Left ventricle myocardium superior (tissue), 1 donor: ENCODE measurements at regions not wholly inside any gene's neighbourhood (a gene's known extent, or its start where the extent isn't known, plus 50 kb on each side); places are given as distances from the start of the nearest gene placed in this dataset.

Experiments
- ATAC-seq: fragments of 200-7000 bp; cut with Tn5 transposase; one replicate; pipeline ENCODE4 v1.9.1; 2020; ENCODE audit warnings: mild to moderate bottlenecking, moderate library complexity
- DNase-seq: peaks from one replicate; pipeline ENCODE4 v3.0.0-alpha.2; 2020
- intact Hi-C: fragments of 100-400 bp; cut with micrococcal nuclease; formaldehyde crosslinking; loops from one replicate; pipeline ENCODE4 v1.11.0; 2022
- donor health status: DM: no; HTN: yes; CAD: no; lungs with severe emphysema.

DNA sequence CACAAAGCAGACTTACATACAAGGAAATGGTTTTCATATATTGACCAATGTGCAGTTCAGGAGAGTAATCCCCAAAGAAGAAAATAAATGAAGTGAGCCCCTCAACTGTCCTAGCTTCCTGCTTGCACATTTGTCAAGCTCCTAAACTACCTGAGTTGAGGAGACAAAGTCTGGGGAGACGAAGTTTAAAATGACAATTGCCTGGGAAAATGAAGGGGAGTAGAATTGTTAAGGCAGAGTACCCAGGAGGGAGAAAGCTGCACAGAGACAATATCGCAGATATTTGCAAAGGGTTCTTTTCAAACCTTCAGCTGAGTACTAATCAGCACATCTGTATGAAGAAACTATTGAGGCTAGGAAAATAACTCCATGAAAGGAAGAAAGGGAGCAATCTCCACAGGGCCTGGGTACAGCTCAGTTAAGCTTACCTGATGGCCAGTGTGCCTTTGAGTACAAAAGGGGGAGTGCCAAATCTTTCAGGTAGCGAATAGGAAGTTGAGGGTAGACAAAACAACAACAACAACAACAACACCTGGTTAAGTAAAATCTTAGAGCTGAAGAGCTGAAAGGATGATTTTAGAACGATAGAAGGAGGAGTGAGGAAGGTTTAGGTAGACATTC, 1700.1 kb upstream of the PRR20A start:
- ATAC-seq (no peak), DNase-seq (no peak)
- intact Hi-C loops, result no loop called here

GRCh38 chr13:55464222-55464621, 1676.5 kb upstream of the PRR20A start:
- DNase-seq, result no peak
- intact Hi-C loops, result no loop called here
- ATAC-seq, result no peak

DNA sequence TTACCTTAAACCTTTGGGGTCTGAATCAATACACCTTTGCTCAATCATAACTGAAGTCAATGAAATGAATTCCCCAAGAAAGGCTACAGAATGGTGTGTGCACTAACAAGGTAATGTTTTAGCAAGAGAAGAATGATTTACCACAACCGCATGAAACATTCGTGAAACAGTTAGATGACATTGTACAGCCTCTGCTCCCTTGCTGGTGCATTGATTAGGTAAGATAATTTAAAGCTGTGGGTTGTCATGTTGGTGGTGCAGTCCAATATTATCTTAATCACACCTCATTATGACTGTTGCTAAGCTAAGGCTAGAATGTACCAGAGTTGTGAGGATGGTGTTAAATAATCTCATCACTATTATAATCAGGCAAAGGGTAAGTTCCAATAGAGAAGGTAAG, 1673.2 kb upstream of the PRR20A start:
- ATAC-seq (no peak), DNase-seq (no peak)
- intact Hi-C loops, result no loop called here

DNA sequence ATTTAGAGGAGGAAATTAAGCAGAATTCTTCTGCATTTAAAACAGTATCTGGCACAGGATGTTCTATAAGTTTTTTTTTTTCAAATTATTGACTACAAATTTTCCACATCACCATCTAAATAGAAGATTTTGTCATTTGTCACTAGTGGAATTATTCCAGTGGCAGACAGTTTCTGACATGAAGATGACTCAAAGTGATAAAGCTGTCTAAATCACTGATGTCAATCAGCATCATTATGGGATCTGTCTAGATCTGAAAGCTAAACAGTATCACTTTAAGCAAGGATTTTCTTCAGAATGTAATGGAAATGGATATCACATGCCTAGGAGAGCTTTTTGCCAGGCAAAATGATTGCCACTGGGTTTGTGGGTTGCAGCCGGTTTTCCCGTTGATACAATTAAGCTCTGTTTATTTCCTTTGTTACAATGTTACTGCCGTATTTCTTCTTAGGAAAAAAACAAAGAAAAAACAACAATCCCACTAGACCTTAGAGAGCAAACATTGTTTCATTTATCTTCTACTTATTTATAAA, 1657.0 kb upstream of the PRR20A start:
- intact Hi-C loops, result no loop called here
- no peak for ATAC-seq
- no peak for DNase-seq

GRCh38 chr13:55493297-55493696, 1647.4 kb upstream of the PRR20A start:
- ATAC-seq, result no peak
- intact Hi-C loops, result no loop called here
- no peak for DNase-seq

DNA sequence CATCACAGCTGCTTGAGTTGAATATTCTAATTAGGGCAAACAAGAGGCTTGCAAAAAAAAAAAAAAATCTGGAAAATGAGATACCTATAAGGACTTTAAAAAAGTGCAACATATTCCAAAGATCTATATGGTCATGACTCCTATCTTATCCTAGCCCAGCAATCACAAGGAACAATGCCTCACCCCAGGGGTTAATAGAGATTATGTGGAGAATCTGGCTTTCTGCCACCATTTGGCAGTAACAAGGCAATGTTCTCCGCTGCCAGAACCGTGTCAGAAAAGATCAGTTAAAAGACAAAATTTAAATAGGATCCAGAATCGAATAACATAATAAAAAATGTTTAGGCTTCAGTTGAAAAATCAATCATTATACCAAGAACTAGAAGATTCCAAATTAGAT, 1643.2 kb upstream of the PRR20A start:
- no peak for ATAC-seq
- intact Hi-C loops, result no loop called here

DNA sequence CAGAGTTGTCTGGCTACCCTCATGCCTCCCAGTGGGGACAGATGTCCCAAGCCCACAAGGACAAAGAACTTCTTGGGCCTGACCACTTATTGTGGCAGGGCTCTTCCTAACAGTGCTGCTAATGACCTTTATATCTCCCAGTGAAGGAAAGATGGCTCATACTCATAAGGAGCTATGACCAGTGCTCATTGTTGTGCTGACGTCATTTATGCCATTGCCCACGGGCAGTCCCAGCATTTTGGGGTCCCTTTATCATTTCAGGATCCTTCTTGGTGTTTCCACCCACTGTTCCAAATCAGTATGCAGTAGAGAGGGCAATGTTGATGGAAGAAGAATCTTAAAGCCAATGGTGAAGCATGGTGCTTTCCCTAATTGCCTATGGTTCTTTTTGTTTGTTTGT, 1640.0 kb upstream of the PRR20A start:
- ATAC-seq (no peak), DNase-seq (no peak)

More for the DNA sequence above, 1643.2 kb upstream of the PRR20A start:
- DNase-seq, result no peak

GRCh38 chr13:55516610-55517009, 1624.1 kb upstream of the PRR20A start:
- intact Hi-C loops, result no loop called here
- ATAC-seq (no peak), DNase-seq (no peak)

More for the DNA sequence above, 1640.0 kb upstream of the PRR20A start:
- intact Hi-C loops, result no loop called here

DNA sequence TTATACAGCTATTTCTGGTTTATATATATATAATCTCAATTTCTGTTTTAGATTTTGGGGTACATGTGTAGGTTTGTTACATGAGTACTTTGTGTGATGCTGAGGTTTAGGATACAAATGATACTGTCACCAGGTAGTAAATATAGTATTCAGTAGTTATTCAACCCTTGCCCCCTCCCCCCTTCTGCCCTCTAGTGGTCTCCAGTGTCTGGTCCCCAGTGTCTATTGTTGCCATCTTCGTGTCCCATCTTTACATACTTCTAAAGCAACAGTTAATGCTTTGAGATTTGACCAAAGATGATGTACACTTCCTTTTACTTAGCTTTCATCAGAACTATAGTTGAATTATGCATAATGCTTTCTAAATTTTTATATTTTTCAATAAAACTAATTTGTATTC, 1623.4 kb upstream of the PRR20A start:
- ATAC-seq (no peak), DNase-seq (no peak)
- intact Hi-C loops, result no loop called here

DNA sequence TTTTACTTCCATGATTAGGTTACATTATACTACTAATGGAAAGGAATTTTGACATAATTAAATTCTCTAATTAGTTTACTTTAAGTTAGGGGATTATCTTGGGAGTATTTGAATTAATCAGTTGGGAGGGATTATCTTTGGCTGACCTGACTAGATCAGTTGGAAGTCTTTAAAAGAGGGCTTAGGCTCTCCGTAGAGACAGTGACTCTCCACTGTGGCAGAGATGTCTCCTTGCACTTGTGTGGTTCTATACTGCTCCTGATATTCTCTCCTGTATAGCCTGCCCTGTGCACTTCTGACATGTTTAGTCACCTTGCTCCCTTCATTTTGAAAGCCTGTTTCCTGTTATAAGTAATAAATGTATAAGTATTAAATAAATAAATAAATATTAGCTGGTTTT, 1612.3 kb upstream of the PRR20A start:
- ATAC-seq (no peak), DNase-seq (no peak)
- intact Hi-C loops, result no loop called here

GRCh38 chr13:55534306-55534705, 1606.4 kb upstream of the PRR20A start:
- ATAC-seq (no peak), DNase-seq (no peak)
- intact Hi-C loops, result no loop called here

GRCh38 chr13:55538424-55538823, 1602.3 kb upstream of the PRR20A start:
- intact Hi-C loops, result no loop called here
- ATAC-seq (no peak), DNase-seq (no peak)

DNA sequence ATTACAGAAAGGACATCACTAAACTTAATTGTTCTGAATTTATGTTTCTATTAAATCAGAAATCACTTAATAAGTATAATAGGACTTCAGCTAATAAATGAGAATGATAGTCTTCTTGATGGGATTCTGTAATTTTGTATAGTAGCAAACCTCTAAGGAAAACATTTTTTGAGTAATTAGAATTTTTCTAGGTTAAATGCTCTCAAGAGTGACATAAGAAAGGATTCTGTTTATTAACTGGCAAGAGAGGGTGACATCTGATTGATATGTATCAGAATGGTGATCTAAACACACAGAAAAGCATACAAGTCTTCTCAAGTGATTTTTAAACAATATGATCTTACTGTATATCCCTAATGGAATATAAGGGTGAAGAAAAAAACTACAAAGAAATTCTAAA, 1597.7 kb upstream of the PRR20A start:
- ATAC-seq, result no peak
- intact Hi-C loops, result no loop called here
- DNase-seq, result no peak

GRCh38 chr13:55550624-55551023, 1590.1 kb upstream of the PRR20A start:
- no peak for DNase-seq
- ATAC-seq, result no peak
- intact Hi-C loops, result no loop called here

DNA sequence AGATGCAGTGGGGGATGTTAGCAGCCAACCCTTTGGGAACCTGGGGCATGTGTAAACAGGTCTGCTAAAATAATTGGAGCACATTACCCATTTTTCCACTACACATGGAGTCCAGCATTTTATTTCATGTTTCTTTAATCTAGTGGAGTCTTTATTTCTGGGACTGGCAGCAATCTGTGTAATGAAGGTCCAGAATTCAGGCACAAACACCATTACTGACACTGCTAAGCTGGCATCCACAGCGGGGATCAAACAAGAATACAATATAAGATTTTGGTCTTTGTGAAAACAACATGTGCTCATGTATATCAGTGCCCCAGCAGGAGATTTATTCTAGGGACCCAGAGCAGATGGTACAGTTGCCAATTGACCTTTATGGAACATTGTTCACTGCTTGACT, 1587.0 kb upstream of the PRR20A start:
- no peak for DNase-seq
- ATAC-seq, result no peak
- intact Hi-C loops, result no loop called here

DNA sequence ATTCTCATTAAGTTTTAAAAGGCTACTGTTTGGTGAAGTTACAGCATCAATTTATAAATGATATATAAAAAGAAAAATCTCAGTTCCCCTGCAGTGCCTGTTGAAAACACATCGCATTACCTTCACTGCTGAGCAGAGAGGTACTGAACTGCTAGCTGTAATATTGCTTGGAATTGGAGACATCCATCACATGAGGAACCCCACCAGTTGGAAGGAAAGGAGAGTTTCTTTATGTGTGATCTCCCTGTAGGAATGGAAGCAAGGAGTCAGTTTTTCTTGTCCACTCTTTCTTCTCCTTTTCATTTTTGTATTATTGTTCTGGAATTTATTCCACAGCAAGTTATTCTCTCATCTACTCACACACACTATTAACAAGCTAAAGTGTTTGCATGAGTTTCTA, 1586.0 kb upstream of the PRR20A start:
- intact Hi-C loops, result no loop called here
- no peak for DNase-seq
- no peak for ATAC-seq

DNA sequence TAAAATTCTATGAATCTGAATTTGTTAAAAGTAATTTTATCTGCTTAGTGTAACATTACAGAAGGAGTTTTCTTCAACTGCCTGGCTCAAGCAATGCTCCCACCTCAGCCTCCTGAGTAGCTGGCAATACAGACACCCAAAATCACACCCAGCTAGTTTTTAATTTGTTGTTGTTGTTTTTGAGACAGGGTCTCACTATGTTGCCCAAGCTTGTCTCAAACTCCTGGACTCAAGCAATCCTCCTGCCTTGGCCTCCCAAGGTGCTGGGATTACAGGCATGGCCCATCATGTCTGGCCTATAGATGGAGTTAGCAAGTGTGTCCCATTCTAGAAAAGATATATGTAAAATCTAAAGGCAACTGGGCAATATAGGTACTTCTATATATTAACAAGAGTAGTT, 1580.4 kb upstream of the PRR20A start:
- intact Hi-C loops, result no loop called here
- no peak for ATAC-seq
- DNase-seq, result no peak

DNA sequence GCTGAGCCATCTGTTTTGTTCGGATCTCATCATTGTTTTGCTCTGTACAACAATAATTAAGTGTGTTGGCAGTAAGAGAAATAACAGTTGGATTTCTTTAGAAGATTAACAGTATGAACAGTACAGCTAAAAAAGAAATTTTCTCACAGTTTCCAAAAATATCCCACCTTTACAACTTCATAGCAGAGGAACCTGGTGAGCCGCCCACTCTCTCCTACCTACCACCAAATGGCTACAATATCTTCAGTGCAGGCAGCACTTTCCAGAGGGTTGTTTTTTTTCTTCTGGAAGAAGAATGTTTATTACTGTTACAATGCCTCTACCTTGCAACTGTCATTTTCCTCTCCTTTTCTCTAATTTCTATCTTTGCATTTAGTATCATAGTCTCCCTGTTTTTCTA, 1577.5 kb upstream of the PRR20A start:
- intact Hi-C loops, result no loop called here
- ATAC-seq (no peak), DNase-seq (no peak)

- no peak for DNase-seq
- intact Hi-C loops, result no loop called here
Measured at GRCh38 chr13:55566334-55566733, 1574.4 kb upstream of the PRR20A start.

GRCh38 chr13:55566779-55567178, 1573.9 kb upstream of the PRR20A start:
- intact Hi-C loops, result no loop called here
- DNase-seq (no peak), ATAC-seq (no peak)

More at GRCh38 chr13:55566334-55566733, 1574.4 kb upstream of the PRR20A start:
- no peak for ATAC-seq

- no peak for ATAC-seq
- intact Hi-C loops, result no loop called here
- DNase-seq, result no peak
Measured at GRCh38 chr13:55567721-55568625, 1572.7 kb upstream of the PRR20A start.
